Nucleus accumbens (tissue), 56 donors: ENCODE measurements at regions not wholly inside any gene's neighbourhood (a gene's known extent, or its start where the extent isn't known, plus 50 kb on each side); places are given as distances from the start of the nearest gene placed in this dataset.
"Not testable (repeated sequence)": the region's sequence is repeated elsewhere in the genome, so short reads cannot be mapped to it uniquely, and the experiment has no call there.

Experiments used
- DNase-seq, 56 donors: peaks; one replicate each; lab custom pipeline; 2025; lab: John Stamatoyannopoulos, UW

- no peak for DNase-seq
Observed at GRCh38 chr14:42499137-42499536, 892.5 kb downstream of the LRFN5 start.

DNA sequence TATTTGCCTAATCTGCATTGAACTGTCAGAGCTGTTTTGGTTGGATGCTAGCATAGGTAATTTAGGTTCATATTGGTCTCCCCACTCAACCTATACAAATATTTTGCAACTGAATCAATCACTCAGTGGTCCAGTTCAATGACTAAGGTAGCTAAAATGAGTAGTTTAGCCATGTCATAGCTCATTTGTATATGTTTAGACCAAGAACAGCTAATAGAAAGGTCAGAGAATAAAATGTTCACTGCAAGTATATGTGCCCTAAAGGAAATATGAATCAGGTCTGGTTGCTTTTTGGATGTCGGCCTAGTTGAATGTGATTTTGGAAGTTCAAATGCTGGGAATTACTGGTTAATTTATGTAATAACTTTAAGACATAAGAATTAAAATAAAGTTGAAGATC, 883.9 kb downstream of the LRFN5 start:
- no peak for DNase-seq

DNA sequence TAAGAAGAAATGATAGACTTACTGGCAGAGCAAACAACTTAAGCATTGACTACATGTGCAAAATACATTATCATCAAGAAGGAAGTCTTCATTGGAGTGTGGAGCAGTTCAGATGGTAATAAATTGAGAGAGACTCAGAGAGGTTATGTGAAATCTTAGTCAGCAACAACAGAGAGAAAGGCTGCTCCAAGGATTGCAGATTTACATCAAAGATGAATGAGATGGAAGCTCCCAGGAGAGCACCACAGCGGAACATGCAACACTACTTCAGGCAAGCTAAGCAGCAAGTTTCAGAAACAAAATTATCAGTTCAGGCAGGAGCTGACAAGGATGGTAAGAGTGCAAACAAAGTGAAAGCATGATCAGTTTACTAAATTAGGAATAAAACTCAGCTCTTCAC, 882.3 kb downstream of the LRFN5 start:
- no peak for DNase-seq

DNA sequence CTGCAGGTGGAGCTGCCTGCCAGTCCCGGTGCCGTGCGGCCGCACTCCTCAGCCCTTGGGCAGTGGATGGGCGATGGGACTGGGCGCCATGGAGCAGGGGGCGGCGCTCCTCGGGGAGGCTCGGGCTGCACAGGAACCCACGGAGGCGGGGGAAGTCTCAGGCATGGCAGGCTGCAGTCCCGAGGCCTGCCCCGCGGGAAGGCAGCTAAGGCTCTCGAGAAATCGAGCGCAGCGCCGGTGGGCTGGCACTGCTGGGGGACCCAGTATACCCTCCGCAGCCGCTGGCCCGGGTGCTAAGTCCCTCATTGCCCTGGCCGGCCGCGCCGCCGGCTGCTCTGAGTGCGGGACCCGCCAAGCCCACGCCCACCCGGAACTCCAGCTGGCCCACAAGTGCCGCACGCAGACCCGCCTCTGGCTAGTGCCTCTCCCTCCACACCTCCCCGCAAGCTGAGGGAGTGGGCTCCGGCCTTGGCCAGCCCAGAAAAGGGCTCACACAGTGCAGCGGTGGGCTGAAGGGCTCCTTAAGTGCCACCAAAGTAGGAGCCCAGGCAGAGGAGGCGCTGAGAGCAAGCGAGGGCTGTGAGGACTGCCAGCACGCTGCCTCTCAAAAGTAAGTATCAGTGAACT, 875.8 kb downstream of the LRFN5 start:
- not testable (repeated sequence) for DNase-seq

GRCh38 chr14:42481714-42482113, 875.0 kb downstream of the LRFN5 start:
- not testable (repeated sequence) for DNase-seq

DNA sequence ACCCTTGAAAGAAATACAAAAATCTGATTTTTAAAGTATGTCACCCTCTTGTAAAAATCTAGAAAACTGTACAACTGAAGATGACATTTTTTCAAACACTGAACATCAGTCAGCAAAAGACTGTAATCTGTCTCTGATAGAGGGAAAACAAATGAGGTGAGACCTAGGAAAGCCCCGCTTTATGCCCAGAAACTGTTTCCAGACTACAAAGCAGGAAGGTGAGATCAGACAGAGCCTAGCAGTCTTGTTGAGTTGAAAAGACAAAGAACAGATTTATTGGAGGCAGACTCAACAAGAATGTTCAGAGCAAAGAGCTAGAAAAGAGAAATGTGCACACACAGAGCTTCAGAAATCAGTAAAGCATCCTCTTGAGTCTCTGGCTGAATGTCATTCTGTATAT, 873.6 kb downstream of the LRFN5 start:
- DNase-seq, result no peak

- DNase-seq, result no peak
Observed at GRCh38 chr14:42475289-42475688, 868.6 kb downstream of the LRFN5 start.

DNA sequence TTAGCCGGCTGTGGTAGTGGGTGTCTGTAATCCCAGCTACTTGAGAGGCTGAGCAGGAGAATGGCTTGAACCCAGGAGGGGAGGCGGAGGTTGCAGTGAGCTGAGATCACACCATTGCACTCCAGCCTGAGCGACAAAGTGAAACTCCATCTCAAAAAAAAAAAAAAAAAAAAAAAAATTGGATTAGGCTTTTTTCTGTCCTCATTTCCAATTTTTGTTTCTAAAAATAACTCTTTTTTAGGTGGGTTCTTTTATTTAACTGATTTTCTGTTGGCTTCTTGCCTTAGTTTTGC, 863.7 kb downstream of the LRFN5 start:
- no peak for DNase-seq

DNA sequence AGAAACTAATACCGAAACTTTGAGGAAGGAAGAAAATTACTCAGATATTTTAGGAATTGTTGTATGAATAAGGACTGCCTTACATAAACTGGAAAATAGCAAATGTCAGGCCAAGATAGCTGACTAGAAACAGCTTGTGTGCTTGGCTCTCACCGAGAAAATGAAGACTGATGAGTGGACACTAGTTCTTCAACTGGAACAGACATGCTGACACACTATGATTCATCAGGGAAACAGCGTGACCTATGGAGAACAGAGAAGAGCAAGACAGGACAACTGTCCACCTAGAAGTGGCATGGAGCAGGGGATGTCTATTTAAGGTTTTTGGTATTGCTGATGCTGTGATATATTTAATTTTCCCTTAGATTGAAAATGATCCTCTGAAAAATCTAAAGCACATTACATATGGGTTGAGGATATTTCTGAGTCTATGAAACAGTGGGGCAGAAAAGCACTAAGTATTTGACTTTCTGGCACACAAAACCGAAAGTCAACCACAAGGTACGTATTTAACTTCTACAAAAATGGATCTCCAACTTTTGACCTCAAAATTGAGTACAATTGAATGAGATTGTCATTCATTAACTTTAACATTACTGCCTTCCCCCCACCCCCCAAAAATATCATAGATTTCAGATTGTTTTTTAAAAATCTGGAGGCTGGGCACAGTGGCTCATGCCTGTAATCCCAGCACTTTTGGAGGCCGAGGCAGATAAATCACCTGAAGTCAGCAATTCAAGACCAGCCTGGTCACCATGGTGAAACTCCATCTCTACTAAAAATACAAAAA, 863.2 kb downstream of the LRFN5 start:
- no peak for DNase-seq

DNA sequence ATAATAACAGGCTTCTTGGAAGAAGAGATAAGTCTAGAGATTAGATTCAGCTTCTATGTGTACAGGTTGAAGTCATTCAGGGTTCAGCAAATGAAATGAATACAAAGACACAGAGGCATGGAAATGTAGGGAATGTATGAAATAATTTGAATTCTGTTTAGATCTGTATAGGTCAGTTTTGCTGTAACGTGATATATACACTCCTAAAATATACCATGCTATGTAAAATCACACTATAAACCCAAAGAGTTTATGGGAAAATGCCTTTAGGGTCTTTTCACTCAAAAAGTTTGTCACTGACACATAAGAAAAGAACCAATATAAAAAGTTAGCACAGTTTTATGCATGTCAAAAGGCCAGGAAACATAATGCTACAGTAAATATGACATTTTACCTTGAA, 854.0 kb downstream of the LRFN5 start:
- DNase-seq, result no peak

GRCh38 chr14:42459171-42459685, 852.6 kb downstream of the LRFN5 start:
- DNase-seq, result no peak

GRCh38 chr14:42441615-42442014, 834.9 kb downstream of the LRFN5 start:
- DNase-seq, result no peak

- no peak for DNase-seq
Observed at GRCh38 chr14:42437809-42438208, 831.1 kb downstream of the LRFN5 start.

- DNase-seq, result no peak
Observed at GRCh38 chr14:42429401-42429800, 822.7 kb downstream of the LRFN5 start.

- DNase-seq, result no peak
Observed at GRCh38 chr14:42428996-42429395, 822.3 kb downstream of the LRFN5 start.

- no peak for DNase-seq
Observed at GRCh38 chr14:42424501-42424900, 817.8 kb downstream of the LRFN5 start.

GRCh38 chr14:42421377-42422078, 814.9 kb downstream of the LRFN5 start:
- DNase-seq, result no peak

- DNase-seq, result no peak
Observed at GRCh38 chr14:42420071-42420470, 813.4 kb downstream of the LRFN5 start.

GRCh38 chr14:42407153-42407552, 800.5 kb downstream of the LRFN5 start:
- no peak for DNase-seq

- no peak for DNase-seq
Observed at GRCh38 chr14:42391146-42391834, 784.6 kb downstream of the LRFN5 start.

GRCh38 chr14:42378880-42379279, 772.2 kb downstream of the LRFN5 start:
- DNase-seq, result no peak
